Nephron (organoid): ENCODE measurements at regions not wholly inside any gene's neighbourhood (a gene's known extent, or its start where the extent isn't known, plus 50 kb on each side); places are given as distances from the start of the nearest gene placed in this dataset.

Experiments used
- H3K27ac Mint-ChIP-seq, 3 experiments: 2 replicates each; pipeline ENCODE4 v1.8.0; 2020; ENCODE audit warnings: mixed read lengths in 3 of 3, mild to moderate bottlenecking in 2 of 3, moderate library complexity in 1 of 3
- H3K27me3 Mint-ChIP-seq: 2 replicates; pipeline ENCODE4 v1.8.0; 2021; ENCODE audit warnings: low read depth, mild to moderate bottlenecking, moderate library complexity, mixed read lengths
- H3K36me3 Mint-ChIP-seq: 2 replicates; pipeline ENCODE4 v1.8.0; 2020; ENCODE audit warnings: low read depth, mixed read lengths
- H3K4me1 Mint-ChIP-seq: 2 replicates; pipeline ENCODE4 v1.8.0; 2020; ENCODE audit warnings: mixed read lengths
- H3K4me3 Mint-ChIP-seq, 3 experiments: 2 replicates each; pipeline ENCODE4 v1.8.0; 2020; ENCODE audit warnings: mild to moderate bottlenecking in 3 of 3, mixed read lengths in 3 of 3, moderate library complexity in 2 of 3
- H3K9me3 Mint-ChIP-seq: 2 replicates; pipeline ENCODE4 v1.8.0; 2020; ENCODE audit warnings: mixed read lengths
- CTCF ChIP-seq, 3 experiments: fragments of 200-600 bp; sonication (generic); IDR thresholded peaks; one replicate each; pipeline ENCODE4 v1.5.0; 2021; ENCODE audit warnings: antibody characterized with exemption in 3 of 3; ENCODE audit not compliant: unreplicated experiment in 3 of 3

GRCh38 chr13:111517641-111518010 is 197.2 kb downstream of the TEX29 start:
- H3K9me3 Mint-ChIP-seq = no peaks in the 10 kb centered on the region

GRCh38 chr13:111518161-111518792 is 197.8 kb downstream of the TEX29 start:
- no peaks in the 10 kb centered on the region for H3K36me3 Mint-ChIP-seq
- H3K27me3 Mint-ChIP-seq = peaks cover 75% of the 10 kb centered on the region
- no peak overlapping the region for H3K4me3 Mint-ChIP-seq
- no peaks in the 10 kb centered on the region for H3K4me1 Mint-ChIP-seq
- no peak for TF ChIP-seq CTCF (IDR thresholded peaks at IDR 0.05; ENCODE audit: unreplicated experiment in 3 of 3)
- no peaks in the 10 kb centered on the region for H3K9me3 Mint-ChIP-seq
- no peak overlapping the region for H3K27ac Mint-ChIP-seq

More at GRCh38 chr13:111517641-111518010, 197.2 kb downstream of the TEX29 start:
- Mint-ChIP-seq H3K4me3 (no peak overlapping the region), H3K27ac (no peak overlapping the region), H3K27me3 (peaks cover 80% of the 10 kb centered on the region), H3K36me3 (no peaks in the 10 kb centered on the region), H3K4me1 (no peaks in the 10 kb centered on the region)
- TF ChIP-seq CTCF (IDR thresholded peaks at IDR 0.05; ENCODE audit: unreplicated experiment in 3 of 3) = no peak

GRCh38 chr13:111519041-111519440 is 198.6 kb downstream of the TEX29 start:
- Mint-ChIP-seq H3K27ac (no peak overlapping the region), H3K27me3 (peaks cover 69% of the 10 kb centered on the region), H3K4me3 (no peak overlapping the region), H3K4me1 (no peaks in the 10 kb centered on the region), H3K36me3 (no peaks in the 10 kb centered on the region), H3K9me3 (no peaks in the 10 kb centered on the region)
- no peak for TF ChIP-seq CTCF (IDR thresholded peaks at IDR 0.05; ENCODE audit: unreplicated experiment in 3 of 3)

- H3K36me3 Mint-ChIP-seq = no peaks in the 10 kb centered on the region
- peaks cover 63% of the 10 kb centered on the region for H3K27me3 Mint-ChIP-seq
- H3K9me3 Mint-ChIP-seq = no peaks in the 10 kb centered on the region
- H3K4me3 Mint-ChIP-seq = no peak overlapping the region
- no peak for TF ChIP-seq CTCF (IDR thresholded peaks at IDR 0.05; ENCODE audit: unreplicated experiment in 3 of 3)
- no peak overlapping the region for H3K27ac Mint-ChIP-seq
- H3K4me1 Mint-ChIP-seq = no peaks in the 10 kb centered on the region
Observed at GRCh38 chr13:111519490-111520170, 199.2 kb downstream of the TEX29 start.

- Mint-ChIP-seq H3K27me3 (peaks cover 52% of the 10 kb centered on the region), H3K27ac (no peak overlapping the region), H3K36me3 (no peaks in the 10 kb centered on the region), H3K4me3 (no peak overlapping the region), H3K9me3 (no peaks in the 10 kb centered on the region), H3K4me1 (no peaks in the 10 kb centered on the region)
- no peak for TF ChIP-seq CTCF (IDR thresholded peaks at IDR 0.05; ENCODE audit: unreplicated experiment in 3 of 3)
Observed at GRCh38 chr13:111521030-111521429, 200.6 kb downstream of the TEX29 start.
